22Rv1 (cell line): ENCODE measurements at regions not wholly inside any gene's neighbourhood (a gene's known extent, or its start where the extent isn't known, plus 50 kb on each side); places are given as distances from the start of the nearest gene placed in this dataset.
A peak's percentile ranks its signal among the peaks of the same experiment; 100 is the strongest.

Experiments used
- H3K27ac ChIP-seq: fragments of 450-650 bp; 2 replicates; pipeline ENCODE4 v1.5.1; 2017
- ZFX ChIP-seq: fragments of 450-650 bp; IDR thresholded peaks from 2 replicates; pipeline ENCODE4 v1.6.1; 2017; ENCODE audit warnings: antibody characterized with exemption, borderline replicate concordance
- TF ChIP-seq, protein P1 (sequence below): fragments of 450-650 bp; IDR thresholded peaks from 2 replicates; pipeline ENCODE4 v1.5.1; 2017; ENCODE audit warnings: mild to moderate bottlenecking

DNA sequence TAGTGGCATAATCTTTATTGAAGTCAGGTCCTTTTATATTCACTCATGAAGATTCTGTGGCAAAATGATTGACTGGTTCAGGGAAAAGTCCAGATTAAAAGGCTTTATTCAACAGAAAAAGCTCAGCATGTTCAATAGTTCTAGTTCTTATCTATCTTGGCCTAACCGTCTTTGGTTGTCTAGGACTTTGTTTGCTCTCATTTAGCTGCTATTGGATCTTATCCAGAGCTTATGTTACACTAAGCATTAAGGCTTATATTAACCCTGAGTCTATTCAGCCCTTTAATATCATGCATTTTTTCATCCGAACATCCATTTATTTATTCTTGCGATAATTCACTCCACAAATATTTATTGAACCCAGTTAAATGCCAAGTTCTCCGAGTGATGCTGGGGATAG lies 601.0 kb upstream of the SGO1 start:
- TF ChIP-seq, protein P1, sequence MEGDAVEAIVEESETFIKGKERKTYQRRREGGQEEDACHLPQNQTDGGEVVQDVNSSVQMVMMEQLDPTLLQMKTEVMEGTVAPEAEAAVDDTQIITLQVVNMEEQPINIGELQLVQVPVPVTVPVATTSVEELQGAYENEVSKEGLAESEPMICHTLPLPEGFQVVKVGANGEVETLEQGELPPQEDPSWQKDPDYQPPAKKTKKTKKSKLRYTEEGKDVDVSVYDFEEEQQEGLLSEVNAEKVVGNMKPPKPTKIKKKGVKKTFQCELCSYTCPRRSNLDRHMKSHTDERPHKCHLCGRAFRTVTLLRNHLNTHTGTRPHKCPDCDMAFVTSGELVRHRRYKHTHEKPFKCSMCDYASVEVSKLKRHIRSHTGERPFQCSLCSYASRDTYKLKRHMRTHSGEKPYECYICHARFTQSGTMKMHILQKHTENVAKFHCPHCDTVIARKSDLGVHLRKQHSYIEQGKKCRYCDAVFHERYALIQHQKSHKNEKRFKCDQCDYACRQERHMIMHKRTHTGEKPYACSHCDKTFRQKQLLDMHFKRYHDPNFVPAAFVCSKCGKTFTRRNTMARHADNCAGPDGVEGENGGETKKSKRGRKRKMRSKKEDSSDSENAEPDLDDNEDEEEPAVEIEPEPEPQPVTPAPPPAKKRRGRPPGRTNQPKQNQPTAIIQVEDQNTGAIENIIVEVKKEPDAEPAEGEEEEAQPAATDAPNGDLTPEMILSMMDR, result no peak
- TF ChIP-seq ZFX, result no peak
- H3K27ac ChIP-seq, result peak overlapping the region; percentile 60

DNA sequence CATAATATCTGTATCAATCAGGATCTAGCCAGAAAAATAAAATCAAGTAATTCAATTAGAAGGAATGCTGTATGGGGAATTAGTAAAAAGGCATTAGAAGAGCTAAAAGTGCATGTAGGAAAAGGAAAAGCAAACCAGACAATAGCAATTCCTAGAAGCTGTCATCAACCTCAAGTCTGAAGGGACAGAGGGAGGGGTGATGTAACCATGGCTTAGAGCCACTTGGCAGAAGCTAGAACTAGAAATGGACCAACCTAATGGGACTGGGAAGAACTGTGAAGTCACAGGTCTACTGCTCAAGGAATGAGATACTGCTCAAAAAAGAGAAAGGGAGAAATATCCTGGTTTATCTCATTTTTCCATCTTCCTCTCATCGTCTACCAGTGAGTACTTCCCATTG lies 590.7 kb upstream of the SGO1 start:
- H3K27ac ChIP-seq, result no peak overlapping the region
- TF ChIP-seq, protein P1, result no peak
- no peak for TF ChIP-seq ZFX

DNA sequence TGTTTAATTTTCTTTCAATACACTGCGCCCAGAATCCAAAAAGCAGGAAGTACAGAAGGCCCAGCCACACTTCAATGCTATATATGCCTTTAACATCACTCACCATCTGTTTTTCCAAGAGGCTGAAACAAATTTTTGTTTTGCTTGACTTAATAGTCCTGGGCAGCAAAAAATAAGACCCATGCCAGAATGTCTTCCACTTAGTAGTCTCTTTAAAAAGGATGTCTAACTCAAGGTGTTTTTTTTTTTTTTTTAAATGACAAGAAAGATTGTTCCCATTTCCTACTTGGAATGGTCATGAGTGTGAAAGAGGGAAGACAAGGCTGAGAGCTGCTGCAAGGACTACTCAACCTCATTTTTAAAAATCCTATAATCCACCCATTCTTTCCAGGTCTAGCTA lies 590.3 kb upstream of the SGO1 start:
- TF ChIP-seq, protein P1, result no peak
- no peak for TF ChIP-seq ZFX
- H3K27ac ChIP-seq, result no peak overlapping the region

DNA sequence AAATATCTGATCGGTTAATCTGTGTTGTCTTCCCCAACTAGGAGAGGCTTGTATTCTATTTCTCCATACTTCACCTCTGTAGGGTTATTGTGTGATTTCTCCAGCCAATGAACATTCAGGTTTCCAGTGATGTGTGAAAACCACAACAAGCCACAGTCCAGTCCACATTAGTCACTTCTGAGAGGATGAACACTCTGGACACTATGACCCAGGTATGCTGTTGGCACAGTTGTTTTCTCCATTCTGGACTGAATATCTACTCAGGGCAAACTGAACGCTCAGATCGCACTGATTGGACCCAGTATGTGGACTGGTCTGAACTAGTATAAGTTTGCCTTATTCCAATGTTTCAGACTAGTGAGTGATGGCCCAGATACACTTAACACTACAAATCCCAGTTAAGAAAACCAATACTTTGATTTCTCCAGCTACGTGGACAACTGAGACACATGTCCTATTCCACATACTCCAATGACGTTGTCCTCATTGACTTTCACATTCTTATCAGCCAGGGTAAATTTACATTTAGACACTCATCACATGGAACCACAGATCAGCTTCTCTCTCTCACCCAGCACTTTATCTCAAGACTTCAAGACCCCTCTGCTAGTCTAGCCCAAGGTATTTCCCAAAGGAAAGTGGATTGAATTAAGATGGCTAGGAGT lies 587.4 kb upstream of the SGO1 start:
- TF ChIP-seq ZFX, result no peak
- TF ChIP-seq, protein P1, result no peak
- H3K27ac ChIP-seq, result peak overlapping the region; percentile 67

DNA sequence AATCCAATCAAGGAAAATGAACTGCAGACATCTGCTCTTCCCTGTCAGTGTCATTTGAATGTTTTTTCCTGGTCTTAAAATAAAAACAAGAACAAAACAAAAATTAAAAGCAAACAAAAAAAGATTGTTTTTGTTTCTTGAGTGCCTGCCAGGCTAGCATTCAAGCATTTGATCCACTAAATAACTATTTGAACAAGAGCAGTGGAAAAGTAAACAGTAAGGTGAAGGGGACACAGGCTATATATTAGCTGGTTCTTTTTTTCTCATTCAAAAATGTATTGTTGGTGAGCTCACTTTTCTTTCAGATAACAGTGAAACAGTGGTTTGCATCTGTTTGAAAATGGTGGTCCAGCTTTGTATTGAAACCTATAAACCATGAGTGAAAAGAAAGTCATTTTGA lies 586.9 kb upstream of the SGO1 start:
- H3K27ac ChIP-seq, result peak overlapping the region; percentile 67
- TF ChIP-seq ZFX, result no peak
- TF ChIP-seq, protein P1, result no peak

DNA sequence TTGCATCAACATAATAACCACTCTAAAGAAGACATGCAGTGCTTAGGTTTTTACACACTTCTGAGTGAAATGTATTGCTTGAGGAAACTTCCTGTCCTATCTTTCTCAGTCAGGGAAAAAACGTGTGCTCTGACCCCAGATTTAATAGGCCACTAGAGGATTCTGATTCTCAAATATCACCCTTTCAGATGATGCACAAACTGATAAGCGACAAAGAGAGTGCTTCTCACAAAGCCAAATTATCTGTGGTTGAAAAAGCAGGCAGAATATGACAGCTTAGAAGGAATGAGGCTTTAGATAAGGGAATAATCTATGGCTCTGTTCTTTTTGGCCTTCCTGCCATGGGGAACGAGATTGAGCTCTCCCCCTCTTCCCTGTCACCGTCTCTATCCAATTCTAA lies 583.4 kb upstream of the SGO1 start:
- H3K27ac ChIP-seq, result no peak overlapping the region
- TF ChIP-seq ZFX, result no peak
- TF ChIP-seq, protein P1, result no peak

DNA sequence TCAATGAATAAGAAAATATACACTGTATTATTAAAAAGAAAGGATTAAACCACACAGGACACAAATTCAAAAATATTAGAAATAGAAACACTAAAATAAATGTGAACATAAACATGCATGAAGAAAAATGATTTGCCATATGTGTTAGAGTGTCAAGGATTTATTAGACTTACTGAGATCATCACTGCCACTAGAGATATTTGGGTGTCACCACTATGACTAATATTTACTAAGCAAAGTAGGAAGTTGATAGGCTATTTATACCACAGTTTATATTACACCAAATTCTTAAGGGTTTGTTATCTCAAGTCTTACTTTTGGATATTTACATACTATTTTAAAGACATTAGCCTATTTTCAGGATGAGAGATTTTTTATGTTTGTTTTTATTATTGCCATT lies 575.0 kb upstream of the SGO1 start:
- TF ChIP-seq ZFX, result no peak

DNA sequence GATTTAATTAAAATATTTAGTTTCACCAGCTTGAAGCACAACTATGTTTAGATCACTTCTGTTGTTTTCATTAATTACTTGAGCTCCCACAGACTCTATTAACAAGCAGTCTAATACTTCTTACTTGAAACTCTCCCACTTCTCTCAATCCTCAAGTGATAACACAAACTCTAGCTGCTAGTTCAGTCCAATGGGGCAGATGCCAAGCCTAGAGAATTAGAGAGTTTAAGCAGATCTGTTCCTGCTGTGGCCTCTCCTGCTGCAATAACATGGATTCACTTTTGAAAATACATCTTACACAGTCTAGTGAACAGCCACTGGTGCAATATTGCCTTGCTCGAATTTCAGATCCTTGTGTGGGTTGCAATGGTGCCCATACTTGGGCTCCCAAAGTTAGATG lies 566.4 kb upstream of the SGO1 start:
- no peak overlapping the region for H3K27ac ChIP-seq
- TF ChIP-seq, protein P1, result no peak
- TF ChIP-seq ZFX, result no peak

More for the DNA sequence above, 575.0 kb upstream of the SGO1 start:
- no peak overlapping the region for H3K27ac ChIP-seq
